ENCODE measurements at regions not wholly inside any gene's neighbourhood (a gene's known extent, or its start where the extent isn't known, plus 50 kb on each side); places are given as distances from the start of the nearest gene placed in this dataset.

DNA sequence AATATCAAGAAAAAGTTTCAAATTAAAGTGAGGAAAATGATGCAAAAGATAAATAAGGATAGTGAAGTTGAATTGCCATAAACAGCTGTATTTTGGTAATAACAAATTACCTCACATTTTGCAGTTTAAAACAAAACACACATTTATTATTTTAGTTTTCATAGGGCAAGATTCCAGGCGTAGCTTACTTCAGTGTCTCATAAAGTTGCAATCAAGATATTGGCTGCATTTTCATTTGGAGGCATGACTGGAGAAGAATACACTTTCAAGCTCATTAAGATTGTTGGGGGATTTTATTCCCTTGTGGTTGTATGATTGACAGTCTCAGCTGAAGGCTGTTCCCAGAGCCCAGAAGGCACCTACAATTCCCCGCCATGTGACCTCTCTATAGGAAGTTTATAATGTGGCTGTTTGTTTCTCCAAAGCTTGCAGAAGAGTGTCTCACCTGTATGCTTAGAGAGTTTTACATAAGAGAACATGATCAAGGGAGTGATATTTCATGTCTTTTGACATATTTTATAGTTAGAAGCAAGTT, 151.4 kb downstream of the OTOL1 start:
- Histone ChIP-seq H3K9me3 (ENCODE audit: severe bottlenecking) (no peaks in the 10 kb centered on the region), H3K27me3 (ENCODE audit: insufficient read depth, low read depth, severe bottlenecking) (no peaks in the 10 kb centered on the region), H3K27ac (no peak overlapping the region), H3K36me3 (no peaks in the 10 kb centered on the region), H3K4me3 (ENCODE audit: low read depth, low read length) (no peak overlapping the region)
- TF ChIP-seq CTCF (IDR thresholded peaks at IDR 0.05; ENCODE audit: low read depth, low read length) = no peak
- no peak for DNase-seq

GRCh38 chr3:161649900-161650484, 153.4 kb downstream of the OTOL1 start:
- TF ChIP-seq CTCF (IDR thresholded peaks at IDR 0.05; ENCODE audit: low read depth, low read length) = no peak
- H3K27me3 ChIP-seq (ENCODE audit: insufficient read depth, low read depth, severe bottlenecking) = no peaks in the 10 kb centered on the region
- no peaks in the 10 kb centered on the region for H3K9me3 ChIP-seq (ENCODE audit: severe bottlenecking)
- H3K4me3 ChIP-seq (ENCODE audit: low read depth, low read length) = no peak overlapping the region
- no peak for DNase-seq
- no peak overlapping the region for H3K27ac ChIP-seq
- H3K36me3 ChIP-seq = no peaks in the 10 kb centered on the region

DNA sequence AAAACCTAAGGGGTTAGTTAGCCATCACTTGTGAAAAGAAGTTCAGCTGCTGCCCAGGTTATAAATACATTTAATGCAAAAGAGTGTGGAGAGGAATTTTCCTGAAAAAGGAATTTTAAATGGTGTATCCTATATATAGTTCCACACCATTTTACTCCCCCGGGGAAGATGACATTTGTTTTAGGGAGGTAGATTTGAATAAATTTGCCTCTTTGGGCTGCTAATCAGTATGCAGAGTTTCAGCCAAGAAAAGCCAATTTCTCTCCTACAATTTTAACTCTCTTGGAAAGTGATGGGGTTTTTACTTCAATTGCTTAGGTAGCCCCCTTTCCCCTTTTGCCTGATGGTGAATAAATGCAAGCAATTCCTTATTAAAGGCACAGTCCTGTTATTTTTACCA, 161.2 kb downstream of the OTOL1 start:
- no peak for DNase-seq
- TF ChIP-seq CTCF (IDR thresholded peaks at IDR 0.05; ENCODE audit: low read depth, low read length) = no peak

DNA sequence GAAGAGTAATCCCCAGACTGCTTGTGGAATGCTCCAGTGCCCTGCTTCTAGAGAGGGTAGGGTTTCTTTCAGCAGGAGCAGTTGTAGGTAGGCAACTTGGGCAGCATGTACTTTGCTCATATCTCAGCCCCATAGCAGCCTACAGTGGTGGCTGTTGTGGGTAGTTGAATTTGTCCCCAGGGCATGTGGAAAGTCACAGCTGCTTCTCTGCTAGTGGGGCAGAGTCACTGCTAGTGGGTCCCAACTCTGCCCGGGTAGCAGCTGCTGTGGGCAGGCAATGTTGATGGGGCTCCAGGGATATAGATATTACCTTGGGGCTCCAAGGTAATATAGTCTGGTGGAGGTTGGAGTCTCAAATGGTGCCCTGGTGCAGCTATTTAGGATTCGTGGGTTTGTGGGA, 174.5 kb downstream of the OTOL1 start:
- H3K27me3 ChIP-seq (ENCODE audit: insufficient read depth, low read depth, severe bottlenecking) = no peaks in the 10 kb centered on the region
- no peaks in the 10 kb centered on the region for H3K9me3 ChIP-seq (ENCODE audit: severe bottlenecking)
- no peaks in the 10 kb centered on the region for H3K36me3 ChIP-seq
- H3K27ac ChIP-seq = no peak overlapping the region
- DNase-seq = no peak
- TF ChIP-seq CTCF (IDR thresholded peaks at IDR 0.05; ENCODE audit: low read depth, low read length) = no peak
- H3K4me3 ChIP-seq (ENCODE audit: low read depth, low read length) = no peak overlapping the region

More for the DNA sequence above, 161.2 kb downstream of the OTOL1 start:
- Histone ChIP-seq H3K27me3 (ENCODE audit: insufficient read depth, low read depth, severe bottlenecking) (no peaks in the 10 kb centered on the region), H3K27ac (no peak overlapping the region), H3K9me3 (ENCODE audit: severe bottlenecking) (no peaks in the 10 kb centered on the region), H3K36me3 (no peaks in the 10 kb centered on the region), H3K4me3 (ENCODE audit: low read depth, low read length) (no peak overlapping the region)

DNA sequence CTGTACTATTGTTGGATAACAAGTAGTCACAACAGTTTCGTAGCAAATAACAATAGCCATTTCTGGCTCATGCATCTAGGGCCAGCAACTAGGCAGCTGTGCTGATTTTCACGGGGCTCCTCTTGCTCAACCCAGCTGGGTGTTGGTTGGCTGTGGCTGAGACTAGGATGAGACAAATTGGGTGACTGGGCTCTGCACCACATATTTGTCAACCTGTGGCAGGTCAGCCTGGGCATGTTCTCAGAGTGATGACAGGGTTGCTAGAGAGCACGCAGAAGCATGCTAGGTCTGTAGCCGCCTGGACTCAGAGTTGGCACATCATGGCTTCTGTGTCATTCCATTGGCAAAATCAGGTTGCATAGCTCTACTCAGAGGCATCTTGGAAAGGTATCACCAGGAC, 175.9 kb downstream of the OTOL1 start:
- Histone ChIP-seq H3K9me3 (ENCODE audit: severe bottlenecking) (no peaks in the 10 kb centered on the region), H3K27ac (no peak overlapping the region), H3K4me3 (ENCODE audit: low read depth, low read length) (no peak overlapping the region), H3K27me3 (ENCODE audit: insufficient read depth, low read depth, severe bottlenecking) (no peaks in the 10 kb centered on the region), H3K36me3 (no peaks in the 10 kb centered on the region)
- TF ChIP-seq CTCF (IDR thresholded peaks at IDR 0.05; ENCODE audit: low read depth, low read length) = no peak
- DNase-seq = no peak

DNA sequence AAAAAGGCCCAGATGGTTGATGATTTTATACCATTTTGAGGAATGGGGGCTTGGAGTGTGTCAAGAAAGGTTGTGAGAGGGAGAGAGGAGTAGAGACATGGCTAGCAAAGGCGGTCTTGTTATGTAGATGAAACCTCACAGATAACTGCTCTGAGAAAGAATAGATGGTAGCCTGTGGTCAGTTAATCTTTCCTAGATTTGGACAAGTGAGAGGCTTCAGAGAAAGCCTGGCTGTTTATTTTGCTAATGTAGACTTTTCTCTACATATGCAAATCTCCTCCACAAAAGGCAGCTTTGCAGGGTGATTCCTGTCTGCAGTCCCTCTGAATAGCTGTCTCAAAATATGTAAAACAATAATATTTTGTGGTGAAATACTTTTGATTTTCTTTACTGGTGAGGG, 177.3 kb downstream of the OTOL1 start:
- DNase-seq = no peak
- no peaks in the 10 kb centered on the region for H3K9me3 ChIP-seq (ENCODE audit: severe bottlenecking)
- no peak for TF ChIP-seq CTCF (IDR thresholded peaks at IDR 0.05; ENCODE audit: low read depth, low read length)
- no peak overlapping the region for H3K27ac ChIP-seq
- H3K27me3 ChIP-seq (ENCODE audit: insufficient read depth, low read depth, severe bottlenecking) = no peaks in the 10 kb centered on the region
- H3K36me3 ChIP-seq = no peaks in the 10 kb centered on the region
- no peak overlapping the region for H3K4me3 ChIP-seq (ENCODE audit: low read depth, low read length)
